Tibial artery (tissue), 4 donors: ENCODE measurements at regions not wholly inside any gene's neighbourhood (a gene's known extent, or its start where the extent isn't known, plus 50 kb on each side); places are given as distances from the start of the nearest gene placed in this dataset.

Experiments used
- DNase-seq, 2 donors: peaks; one replicate each; pipeline ENCODE4 v3.0.0-alpha.2; 2019
- H3K27ac ChIP-seq, 2 donors: fragments of 200-600 bp; sonication (generic) in 1 of 2; 1 replicate in 1 of 2; 2 replicates in 1 of 2; pipeline ENCODE4 v1.5.1; 2018 to 2019; ENCODE audit warnings: mild to moderate bottlenecking in 1 of 2
- H3K27me3 ChIP-seq, 2 donors: fragments of 200-600 bp; sonication (generic) in 1 of 2; one replicate each; pipeline versions ENCODE4 v1.5.1 to v1.6.0; 2016 to 2019
- H3K36me3 ChIP-seq, 3 donors: fragments of 200-600 bp; sonication (generic) in 2 of 3; one replicate each; pipeline ENCODE4 v1.5.1; 2016 to 2019; ENCODE audit warnings: mild to moderate bottlenecking in 2 of 3
- H3K4me1 ChIP-seq, 4 donors: fragments of 200-600 bp; sonication (generic) in 2 of 4; 1 replicate in 3 of 4; 2 replicates in 1 of 4; pipeline ENCODE4 v1.5.1; 2016 to 2019
- H3K4me3 ChIP-seq, 2 donors: fragments of 200-600 bp; sonication (generic) in 1 of 2; 1 replicate in 1 of 2; 2 replicates in 1 of 2; pipeline ENCODE4 v1.5.1; 2018 to 2019; ENCODE audit warnings: mild to moderate bottlenecking in 2 of 2
- H3K9me3 ChIP-seq, 3 donors: fragments of 200-600 bp; sonication (generic) in 1 of 3; one replicate each; pipeline ENCODE4 v1.5.1; 2016 to 2019
- CTCF ChIP-seq, 2 experiments: fragments of 200-600 bp in 1 of 2; fragments of 450-650 bp in 1 of 2; IDR thresholded peaks; one replicate each; pipeline ENCODE4 v1.5.1; 2017 to 2019; ENCODE audit warnings: antibody characterized with exemption in 2 of 2, mild to moderate bottlenecking in 1 of 2, moderate library complexity in 1 of 2
- intact Hi-C: fragments of 100-400 bp; cut with DNase I; formaldehyde crosslinking; loops from one replicate; pipeline ENCODE4 v1.15.0; 2023; ENCODE audit warnings: low total_unique reads

- H3K36me3 ChIP-seq, result no peaks in the 10 kb centered on the region
- no peaks in the 10 kb centered on the region for H3K27me3 ChIP-seq
- H3K4me3 ChIP-seq, result no peak overlapping the region
- TF ChIP-seq CTCF (IDR thresholded peaks at IDR 0.05), result no peak
- no peaks in the 10 kb centered on the region for H3K4me1 ChIP-seq
- peaks cover under 1 to 10% (median 8%) of the 10 kb centered on the region in 3 donors for H3K9me3 ChIP-seq
- no peak overlapping the region for H3K27ac ChIP-seq
- intact Hi-C loops, result no loop called here
- DNase-seq, result no peak
Observed at GRCh38 chr2:19702267-19702666, 199.5 kb downstream of the TTC32 start.

DNA sequence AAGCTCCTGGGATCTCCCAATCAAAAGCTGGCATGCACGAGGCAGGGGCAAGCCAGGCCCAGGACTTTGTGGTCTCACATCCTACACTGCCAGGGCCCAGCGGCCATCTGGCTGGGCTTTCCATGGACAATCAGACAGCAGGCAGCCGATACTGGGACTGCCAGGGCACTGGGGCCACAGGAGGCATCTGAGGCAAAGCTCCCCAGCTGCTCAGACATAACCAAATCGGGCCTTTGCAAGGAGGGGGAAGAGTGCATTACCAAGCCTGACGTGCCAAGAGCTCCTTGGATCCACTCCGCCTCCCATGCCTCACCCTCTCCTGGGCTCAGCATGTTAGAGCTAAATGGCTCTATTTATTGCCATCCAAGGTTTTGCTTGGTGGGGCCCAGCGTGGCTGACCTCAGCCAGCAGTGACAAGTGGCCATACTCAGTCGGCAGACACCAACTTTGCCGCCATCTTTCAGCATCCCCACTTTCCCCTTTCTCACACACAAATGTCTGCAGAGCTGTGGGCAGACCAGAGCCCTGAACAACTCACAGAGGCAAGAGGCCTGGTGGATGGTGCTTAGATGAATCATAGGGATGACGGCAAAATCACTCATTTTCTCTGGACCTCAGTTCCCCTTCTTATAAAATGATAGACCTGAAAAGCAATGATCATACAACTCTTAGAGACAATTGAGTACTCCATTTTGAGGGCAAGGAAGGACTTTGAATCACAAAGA, 200.8 kb downstream of the TTC32 start:
- intact Hi-C loops, result no loop called here
- Histone ChIP-seq H3K4me1 (no peaks in the 10 kb centered on the region), H3K27me3 (no peaks in the 10 kb centered on the region), H3K36me3 (no peaks in the 10 kb centered on the region), H3K27ac (no peak overlapping the region), H3K4me3 (no peak overlapping the region), H3K9me3 (peaks cover 3 to 21% (median 8%) of the 10 kb centered on the region in 3 donors)
- DNase-seq, result no peak
- no peak for TF ChIP-seq CTCF (IDR thresholded peaks at IDR 0.05)

DNA sequence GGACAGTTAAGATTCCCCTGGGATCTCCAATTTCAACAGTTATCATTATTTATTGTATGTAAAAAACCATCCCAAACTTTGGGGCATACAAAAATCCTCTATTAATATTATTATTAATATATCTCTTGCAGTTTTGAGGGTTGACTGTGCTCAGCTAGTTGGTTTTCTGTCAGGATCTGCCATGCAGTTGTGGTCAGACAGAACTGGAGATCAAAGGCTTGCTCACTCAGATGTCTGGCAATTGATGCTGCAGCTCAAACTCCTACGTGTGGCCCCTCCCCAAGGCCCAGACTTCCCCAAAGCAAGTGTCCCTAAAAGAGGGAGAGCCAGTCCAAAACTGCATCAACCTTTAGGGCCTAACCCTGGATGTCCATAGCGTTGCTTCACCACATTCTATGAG, 204.7 kb downstream of the TTC32 start:
- no peak for TF ChIP-seq CTCF (IDR thresholded peaks at IDR 0.05)
- H3K27me3 ChIP-seq, result no peaks in the 10 kb centered on the region
- H3K9me3 ChIP-seq, result peaks cover 3 to 21% (median 8%) of the 10 kb centered on the region in 3 donors
- DNase-seq, result no peak
- intact Hi-C loops, result no loop called here
- no peaks in the 10 kb centered on the region for H3K36me3 ChIP-seq
- no peaks in the 10 kb centered on the region for H3K4me1 ChIP-seq
- H3K27ac ChIP-seq, result no peak overlapping the region
- no peak overlapping the region for H3K4me3 ChIP-seq

GRCh38 chr2:19695706-19696105, 206.1 kb downstream of the TTC32 start:
- peaks cover 3 to 21% (median 8%) of the 10 kb centered on the region in 3 donors for H3K9me3 ChIP-seq
- TF ChIP-seq CTCF (IDR thresholded peaks at IDR 0.05), result no peak

GRCh38 chr2:19691892-19692291, 209.9 kb downstream of the TTC32 start:
- H3K9me3 ChIP-seq, result peaks cover 0 to 7% (median 0%) of the 10 kb centered on the region in 3 donors
- H3K27me3 ChIP-seq, result no peaks in the 10 kb centered on the region
- no peak for DNase-seq
- peaks cover 0 to 23% (median 7%) of the 10 kb centered on the region in 4 donors for H3K4me1 ChIP-seq
- no peak for TF ChIP-seq CTCF (IDR thresholded peaks at IDR 0.05)
- no peaks in the 10 kb centered on the region for H3K36me3 ChIP-seq
- H3K4me3 ChIP-seq, result no peak overlapping the region
- intact Hi-C loops, result no loop called here
- H3K27ac ChIP-seq, result no peak overlapping the region

More at GRCh38 chr2:19695706-19696105, 206.1 kb downstream of the TTC32 start:
- Histone ChIP-seq H3K4me1 (no peaks in the 10 kb centered on the region), H3K36me3 (no peaks in the 10 kb centered on the region), H3K4me3 (no peak overlapping the region), H3K27me3 (no peaks in the 10 kb centered on the region), H3K27ac (no peak overlapping the region)
- no peak for DNase-seq
- intact Hi-C loops, result no loop called here
